Eye (tissue), 1 donor: ENCODE measurements at regions not wholly inside any gene's neighbourhood (a gene's known extent, or its start where the extent isn't known, plus 50 kb on each side); places are given as distances from the start of the nearest gene placed in this dataset.

ENCODE experiments used
- DNase-seq: peaks from one replicate; pipeline ENCODE4 v3.0.0-alpha.2; 2015

GRCh38 chr20:39523405-39523804, 561.3 kb downstream of the DHX35 start:
- no peak for DNase-seq

GRCh38 chr20:39518654-39519053, 556.5 kb downstream of the DHX35 start:
- DNase-seq = no peak

GRCh38 chr20:39516964-39517363, 554.8 kb downstream of the DHX35 start:
- DNase-seq = no peak

- DNase-seq = no peak
Measured at GRCh38 chr20:39504710-39505094, 542.6 kb downstream of the DHX35 start.

- DNase-seq = no peak
Measured at GRCh38 chr20:39503902-39504709, 542.0 kb downstream of the DHX35 start.

GRCh38 chr20:39492223-39492797, 530.2 kb downstream of the DHX35 start:
- DNase-seq = no peak

GRCh38 chr20:39491711-39492110, 529.6 kb downstream of the DHX35 start:
- no peak for DNase-seq

- DNase-seq = no peak
Measured at GRCh38 chr20:39489986-39490560, 527.9 kb downstream of the DHX35 start.

GRCh38 chr20:39480276-39481043, 518.3 kb downstream of the DHX35 start:
- DNase-seq = no peak

- DNase-seq = no peak
Measured at GRCh38 chr20:39479196-39479810, 517.2 kb downstream of the DHX35 start.

- no peak for DNase-seq
Measured at GRCh38 chr20:39474879-39475278, 512.7 kb downstream of the DHX35 start.

- no peak for DNase-seq
Measured at GRCh38 chr20:39473536-39473935, 511.4 kb downstream of the DHX35 start.

- peak; percentile 18 for DNase-seq
Measured at GRCh38 chr20:39468703-39469102, 506.6 kb downstream of the DHX35 start.

GRCh38 chr20:39464238-39464637, 502.1 kb downstream of the DHX35 start:
- no peak for DNase-seq

GRCh38 chr20:39462416-39462945, 500.3 kb downstream of the DHX35 start:
- peak; percentile 45 for DNase-seq

GRCh38 chr20:39458452-39458851, 496.3 kb downstream of the DHX35 start:
- no peak for DNase-seq

- DNase-seq = peak; percentile 66
Measured at GRCh38 chr20:39453890-39454289, 491.7 kb downstream of the DHX35 start.

- peak; percentile 41 for DNase-seq
Measured at GRCh38 chr20:39452583-39453340, 490.6 kb downstream of the DHX35 start.

GRCh38 chr20:39451386-39451785, 489.2 kb downstream of the DHX35 start:
- no peak for DNase-seq

GRCh38 chr20:39446397-39446796, 484.3 kb downstream of the DHX35 start:
- no peak for DNase-seq

GRCh38 chr20:39445095-39445494, 483.0 kb downstream of the DHX35 start:
- no peak for DNase-seq

GRCh38 chr20:39433466-39433865, 471.3 kb downstream of the DHX35 start:
- no peak for DNase-seq
